ENCODE measurements at regions not wholly inside any gene's neighbourhood (a gene's known extent, or its start where the extent isn't known, plus 50 kb on each side); places are given as distances from the start of the nearest gene placed in this dataset.
"Not testable (repeated sequence)": the region's sequence is repeated elsewhere in the genome, so short reads cannot be mapped to it uniquely, and the experiment has no call there.

DNA sequence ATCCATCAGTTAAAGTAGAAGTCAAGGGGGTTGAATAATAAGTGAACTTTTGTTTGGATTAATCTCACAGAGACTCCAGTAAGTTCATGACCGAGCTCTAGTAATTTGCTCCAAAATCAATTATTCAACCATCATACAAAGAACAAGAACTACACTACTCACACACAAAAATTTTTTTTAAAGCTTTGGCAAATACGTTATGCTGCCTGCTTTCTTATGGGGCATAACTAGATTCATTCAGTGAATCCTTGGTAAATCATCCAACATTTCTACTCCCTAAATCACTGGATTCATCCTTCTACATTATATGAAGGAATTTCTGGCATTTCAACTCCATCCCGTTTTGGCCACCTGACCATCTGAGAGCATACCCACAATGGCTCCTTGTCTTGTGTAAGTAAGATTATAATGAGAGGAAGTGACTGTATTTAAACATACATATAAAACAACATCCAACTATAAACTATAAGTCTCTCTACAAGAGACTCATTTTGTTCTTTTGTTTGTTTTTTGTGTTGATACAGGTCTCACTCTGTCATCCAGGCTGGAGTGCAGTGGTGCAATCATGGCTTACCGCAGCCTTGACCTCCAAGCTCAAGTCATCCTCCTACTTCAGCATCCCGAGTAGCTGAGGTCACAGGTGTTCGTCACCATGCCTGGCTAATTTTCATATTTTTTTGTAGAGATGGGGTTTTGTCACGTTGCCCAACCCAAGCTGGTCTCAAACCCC lies 144.2 kb upstream of the LRRTM4 start:
- Histone ChIP-seq H3K36me3 (ENCODE audit: insufficient read depth, low read length) (no peaks in the 10 kb centered on the region), H3K9me3 (ENCODE audit: low read length) (no peaks in the 10 kb centered on the region), H3K27me3 (ENCODE audit: insufficient read depth, low read length, poor library complexity, severe bottlenecking) (no peaks in the 10 kb centered on the region), H3K4me3 (ENCODE audit: low read length) (no peak overlapping the region), H3K27ac (ENCODE audit: low read depth, low read length) (no peak overlapping the region), H3K4me1 (ENCODE audit: insufficient read depth, low read length) (no peaks in the 10 kb centered on the region)
- peaks cover 0 to 16% (median 5%) of the 10 kb centered on the region in 5 donors for H3K9me3 Mint-ChIP-seq
- no peaks in the 10 kb centered on the region for H3K4me1 Mint-ChIP-seq
- DNase-seq: no peak
- no peaks in the 10 kb centered on the region for H3K27me3 Mint-ChIP-seq
- H3K36me3 Mint-ChIP-seq: no peaks in the 10 kb centered on the region
- CTCF ChIA-PET: no interaction called here
- no peak overlapping the region for H3K27ac Mint-ChIP-seq
- H3K4me3 Mint-ChIP-seq: no peak overlapping the region
- POLR2A ChIA-PET: no interaction called here

DNA sequence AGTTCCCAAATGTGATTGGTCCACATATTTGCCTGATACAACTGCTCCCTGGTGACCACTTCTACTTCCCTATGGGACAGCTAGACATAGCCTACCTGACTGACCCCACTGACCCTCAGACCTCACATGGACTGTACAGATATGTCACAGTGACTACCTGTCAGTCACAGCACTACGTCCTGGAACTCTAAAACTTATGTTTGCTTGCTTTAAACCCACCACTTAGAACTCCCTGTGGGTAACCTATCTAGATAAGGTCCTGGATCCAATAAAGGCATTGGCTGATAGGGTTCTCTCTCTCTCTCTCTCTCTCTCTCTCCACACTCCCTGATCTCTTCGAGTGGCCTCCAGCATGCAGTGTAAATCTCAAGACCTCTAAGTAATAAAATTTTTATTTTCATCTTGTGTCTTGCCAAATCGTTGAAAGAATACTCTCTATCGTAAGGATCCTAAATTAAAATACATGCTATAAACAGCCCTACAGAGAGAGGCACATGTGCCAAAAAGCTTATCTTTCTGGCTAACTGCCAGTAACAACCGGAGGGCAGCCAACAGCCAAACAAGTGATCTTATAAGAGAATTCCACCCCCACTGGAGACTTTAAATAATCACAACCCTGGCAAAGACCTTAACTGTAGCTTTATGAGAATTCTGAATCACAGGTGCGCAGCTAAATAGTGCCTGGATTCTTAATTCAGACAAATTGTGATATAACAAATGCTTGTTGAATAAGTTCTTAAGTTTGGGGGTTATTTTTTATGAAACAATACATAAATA lies 162.6 kb upstream of the LRRTM4 start:
- H3K4me3 Mint-ChIP-seq; CTCF ChIA-PET; H3K27me3 Mint-ChIP-seq; H3K4me3 ChIP-seq (ENCODE audit: low read length); H3K36me3 Mint-ChIP-seq; H3K9me3 ChIP-seq (ENCODE audit: low read length); H3K27me3 ChIP-seq (ENCODE audit: insufficient read depth, low read length, poor library complexity, severe bottlenecking); H3K4me1 ChIP-seq (ENCODE audit: insufficient read depth, low read length); DNase-seq; H3K27ac ChIP-seq (ENCODE audit: low read depth, low read length); POLR2A ChIA-PET; H3K36me3 ChIP-seq (ENCODE audit: insufficient read depth, low read length); H3K4me1 Mint-ChIP-seq; H3K27ac Mint-ChIP-seq: not testable (repeated sequence)
- H3K9me3 Mint-ChIP-seq: peaks cover 0 to 10% (median 1%) of the 10 kb centered on the region in 5 donors

DNA sequence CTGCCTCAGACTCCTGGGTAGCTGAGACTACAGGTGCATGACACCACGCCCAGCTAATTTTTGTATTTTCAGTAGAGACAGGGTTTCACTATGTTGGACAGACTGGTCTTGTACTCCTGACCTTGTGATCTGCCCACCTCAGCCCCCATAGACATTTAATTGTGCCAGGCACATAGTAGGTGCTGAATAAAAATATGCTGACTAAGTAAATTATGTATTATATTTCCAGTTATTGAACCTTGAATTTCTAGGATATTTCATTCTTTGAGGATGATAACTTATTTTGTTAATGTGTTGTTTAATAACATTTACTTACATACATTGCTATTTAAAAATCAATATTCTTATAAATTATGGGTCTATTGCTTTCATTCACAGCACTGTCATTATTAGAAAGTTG lies 190.4 kb upstream of the LRRTM4 start:
- ChIA-PET CTCF (no interaction called here), POLR2A (no interaction called here)
- Histone ChIP-seq H3K36me3 (ENCODE audit: insufficient read depth, low read length) (no peaks in the 10 kb centered on the region), H3K4me1 (ENCODE audit: insufficient read depth, low read length) (no peaks in the 10 kb centered on the region), H3K27me3 (ENCODE audit: insufficient read depth, low read length, poor library complexity, severe bottlenecking) (no peaks in the 10 kb centered on the region), H3K4me3 (ENCODE audit: low read length) (no peak overlapping the region), H3K9me3 (ENCODE audit: low read length) (no peaks in the 10 kb centered on the region), H3K27ac (ENCODE audit: low read depth, low read length) (no peak overlapping the region)
- Mint-ChIP-seq H3K4me1 (no peaks in the 10 kb centered on the region), H3K9me3 (peaks cover 0 to 13% (median 7%) of the 10 kb centered on the region in 5 donors), H3K36me3 (no peaks in the 10 kb centered on the region), H3K27me3 (no peaks in the 10 kb centered on the region), H3K4me3 (no peak overlapping the region), H3K27ac (no peak overlapping the region)
- DNase-seq: no peak

DNA sequence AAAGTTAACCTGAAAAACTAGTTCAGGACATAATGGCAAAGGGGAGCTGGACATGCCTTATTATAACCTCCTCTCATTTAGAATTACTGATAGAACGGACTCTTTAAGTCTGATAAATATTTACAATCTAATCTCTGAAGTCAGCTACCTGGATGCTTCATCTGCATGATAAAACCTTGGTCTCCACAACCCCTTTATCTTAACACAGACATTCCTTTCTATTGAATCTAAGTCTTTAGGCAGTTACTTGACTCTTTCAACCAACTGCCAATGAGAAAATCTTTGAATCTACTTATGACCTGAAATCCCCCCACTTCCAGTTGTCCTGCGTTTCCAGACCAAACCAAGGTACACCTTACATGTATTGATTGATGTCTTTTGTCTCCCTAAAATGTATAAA lies 191.2 kb upstream of the LRRTM4 start:
- DNase-seq: no peak
- Histone ChIP-seq H3K4me3 (ENCODE audit: low read length) (no peak overlapping the region), H3K27ac (ENCODE audit: low read depth, low read length) (no peak overlapping the region), H3K27me3 (ENCODE audit: insufficient read depth, low read length, poor library complexity, severe bottlenecking) (no peaks in the 10 kb centered on the region), H3K36me3 (ENCODE audit: insufficient read depth, low read length) (no peaks in the 10 kb centered on the region), H3K9me3 (ENCODE audit: low read length) (no peaks in the 10 kb centered on the region), H3K4me1 (ENCODE audit: insufficient read depth, low read length) (no peaks in the 10 kb centered on the region)
- CTCF ChIA-PET: no interaction called here
- Mint-ChIP-seq H3K27me3 (no peaks in the 10 kb centered on the region), H3K27ac (no peak overlapping the region), H3K9me3 (peaks cover 2 to 8% (median 7%) of the 10 kb centered on the region in 5 donors), H3K4me1 (no peaks in the 10 kb centered on the region), H3K4me3 (no peak overlapping the region), H3K36me3 (no peaks in the 10 kb centered on the region)
- POLR2A ChIA-PET: no interaction called here

DNA sequence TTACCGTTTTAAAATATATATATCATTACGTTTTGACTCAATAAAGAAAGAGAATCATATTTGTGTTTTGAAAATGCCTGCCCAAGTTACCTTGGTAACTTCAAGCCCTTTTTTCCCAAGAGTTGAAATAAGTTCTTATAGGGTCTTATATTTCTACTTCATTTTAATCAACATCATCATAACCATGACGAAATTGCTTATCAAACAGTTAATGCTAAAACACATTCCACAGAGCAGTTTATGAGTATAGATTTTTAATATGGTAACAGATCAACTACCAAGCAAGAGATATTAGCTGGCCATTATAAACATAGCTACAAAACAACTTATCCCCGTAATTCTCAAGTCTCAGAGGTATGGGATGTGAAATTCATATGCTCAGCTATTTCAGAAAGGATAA lies 197.9 kb upstream of the LRRTM4 start:
- Mint-ChIP-seq H3K27ac (no peak overlapping the region), H3K4me3 (no peak overlapping the region), H3K9me3 (peaks cover 3 to 31% (median 9%) of the 10 kb centered on the region in 5 donors), H3K27me3 (no peaks in the 10 kb centered on the region), H3K4me1 (no peaks in the 10 kb centered on the region), H3K36me3 (no peaks in the 10 kb centered on the region)
- H3K4me1 ChIP-seq (ENCODE audit: insufficient read depth, low read length): no peaks in the 10 kb centered on the region
- no peak overlapping the region for H3K27ac ChIP-seq (ENCODE audit: low read depth, low read length)
- POLR2A ChIA-PET: no interaction called here
- no peaks in the 10 kb centered on the region for H3K27me3 ChIP-seq (ENCODE audit: insufficient read depth, low read length, poor library complexity, severe bottlenecking)
- no peak for DNase-seq
- no peak overlapping the region for H3K4me3 ChIP-seq (ENCODE audit: low read length)
- CTCF ChIA-PET: no interaction called here
- no peaks in the 10 kb centered on the region for H3K9me3 ChIP-seq (ENCODE audit: low read length)
- no peaks in the 10 kb centered on the region for H3K36me3 ChIP-seq (ENCODE audit: insufficient read depth, low read length)

DNA sequence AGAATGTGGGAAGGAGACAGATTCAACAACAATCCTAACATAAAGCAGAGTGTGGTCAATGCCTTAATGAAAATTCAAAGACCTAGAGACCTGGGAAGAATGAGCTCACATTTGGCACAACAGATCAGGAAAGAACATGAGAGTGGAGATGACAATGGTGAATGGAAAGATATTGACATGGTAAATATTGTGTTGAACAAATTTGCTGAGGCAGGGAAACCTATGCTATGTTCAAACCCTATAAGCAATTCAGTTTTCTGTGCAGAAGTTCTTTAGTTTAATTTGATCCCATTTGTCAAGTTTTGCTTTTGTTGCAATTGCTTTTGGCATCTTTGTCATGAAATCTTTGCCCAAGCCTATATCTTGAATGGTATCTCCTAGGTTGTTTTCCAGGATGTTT lies 199.4 kb upstream of the LRRTM4 start:
- Mint-ChIP-seq H3K27ac (no peak overlapping the region), H3K4me3 (no peak overlapping the region), H3K9me3 (peaks cover 5 to 38% (median 12%) of the 10 kb centered on the region in 5 donors), H3K27me3 (no peaks in the 10 kb centered on the region), H3K36me3 (no peaks in the 10 kb centered on the region), H3K4me1 (no peaks in the 10 kb centered on the region)
- Histone ChIP-seq H3K4me3 (ENCODE audit: low read length) (no peak overlapping the region), H3K27me3 (ENCODE audit: insufficient read depth, low read length, poor library complexity, severe bottlenecking) (no peaks in the 10 kb centered on the region), H3K27ac (ENCODE audit: low read depth, low read length) (no peak overlapping the region), H3K4me1 (ENCODE audit: insufficient read depth, low read length) (no peaks in the 10 kb centered on the region), H3K9me3 (ENCODE audit: low read length) (no peaks in the 10 kb centered on the region), H3K36me3 (ENCODE audit: insufficient read depth, low read length) (no peaks in the 10 kb centered on the region)
- CTCF ChIA-PET: no interaction called here
- POLR2A ChIA-PET: no interaction called here
- DNase-seq: no peak

DNA sequence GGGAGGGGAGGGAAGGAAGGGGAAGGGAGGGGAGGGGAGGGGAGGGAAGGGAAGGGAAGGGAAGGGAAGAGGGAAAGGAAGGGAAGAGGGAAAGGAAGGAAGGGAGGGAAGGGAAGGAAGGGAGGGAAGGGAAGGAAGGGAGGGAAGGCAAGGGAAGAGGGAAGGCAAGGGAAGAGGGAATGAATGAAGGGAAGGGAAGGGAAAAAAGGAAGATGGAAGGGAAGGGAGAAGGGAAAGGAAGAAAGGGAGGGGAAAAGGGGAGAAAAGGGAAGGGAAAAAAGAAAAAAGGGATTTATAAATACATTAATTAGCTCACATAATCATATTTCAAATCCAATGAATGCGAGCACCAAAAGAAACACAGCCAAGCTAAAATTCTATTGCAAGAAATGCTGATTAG lies 202.9 kb upstream of the LRRTM4 start:
- Histone ChIP-seq H3K27ac (ENCODE audit: low read depth, low read length) (no peak overlapping the region), H3K27me3 (ENCODE audit: insufficient read depth, low read length, poor library complexity, severe bottlenecking) (no peaks in the 10 kb centered on the region), H3K36me3 (ENCODE audit: insufficient read depth, low read length) (no peaks in the 10 kb centered on the region), H3K9me3 (ENCODE audit: low read length) (no peaks in the 10 kb centered on the region), H3K4me1 (ENCODE audit: insufficient read depth, low read length) (no peaks in the 10 kb centered on the region), H3K4me3 (ENCODE audit: low read length) (no peak overlapping the region)
- H3K4me3 Mint-ChIP-seq: no peak overlapping the region
- CTCF ChIA-PET: no interaction called here
- DNase-seq: no peak
- H3K9me3 Mint-ChIP-seq: peaks cover 5 to 55% (median 10%) of the 10 kb centered on the region in 5 donors
- POLR2A ChIA-PET: no interaction called here
- H3K27me3 Mint-ChIP-seq: no peaks in the 10 kb centered on the region
- H3K36me3 Mint-ChIP-seq: no peaks in the 10 kb centered on the region
- H3K27ac Mint-ChIP-seq: no peak overlapping the region
- no peaks in the 10 kb centered on the region for H3K4me1 Mint-ChIP-seq

DNA sequence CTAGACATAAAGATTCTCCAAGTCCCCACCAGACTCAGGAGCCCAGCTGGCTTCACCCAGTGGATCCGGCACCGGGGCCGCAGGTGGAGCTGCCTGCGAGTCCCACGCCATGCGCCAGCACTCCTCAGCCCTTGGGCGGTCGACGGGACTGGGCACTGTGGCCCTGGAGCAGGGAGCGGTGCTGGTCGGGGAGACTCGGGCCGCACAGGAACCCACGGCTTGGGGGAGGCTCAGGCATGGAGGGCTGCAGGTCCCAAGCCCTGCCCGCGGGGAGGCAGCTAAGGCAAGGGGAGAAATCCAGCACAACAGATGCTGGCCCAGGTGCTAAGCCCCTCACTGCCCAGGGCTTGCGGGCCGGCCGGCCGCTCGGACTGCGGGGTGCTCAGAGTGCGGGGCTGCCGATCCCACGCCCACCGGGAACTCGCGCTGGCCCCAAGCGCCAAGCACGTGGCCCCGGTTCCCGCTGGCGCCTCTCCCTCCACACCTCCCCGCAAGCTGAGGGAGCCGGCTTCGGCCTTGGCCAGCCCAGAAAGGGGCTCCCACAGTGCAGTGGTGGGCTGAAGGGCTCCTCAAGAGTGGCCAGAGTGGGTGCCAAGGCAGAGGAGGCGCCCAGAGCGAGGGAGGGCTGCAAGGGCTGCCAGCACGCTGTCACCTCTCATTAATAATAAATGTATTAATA lies 212.6 kb upstream of the LRRTM4 start:
- POLR2A ChIA-PET; H3K36me3 Mint-ChIP-seq; H3K27me3 ChIP-seq (ENCODE audit: insufficient read depth, low read length, poor library complexity, severe bottlenecking); H3K27ac Mint-ChIP-seq; H3K4me3 ChIP-seq (ENCODE audit: low read length); H3K4me1 Mint-ChIP-seq; H3K27ac ChIP-seq (ENCODE audit: low read depth, low read length); H3K9me3 ChIP-seq (ENCODE audit: low read length); DNase-seq; CTCF ChIA-PET; H3K36me3 ChIP-seq (ENCODE audit: insufficient read depth, low read length); H3K4me3 Mint-ChIP-seq; H3K4me1 ChIP-seq (ENCODE audit: insufficient read depth, low read length); H3K27me3 Mint-ChIP-seq: not testable (repeated sequence)
- peaks cover 0 to 27% (median 7%) of the 10 kb centered on the region in 5 donors for H3K9me3 Mint-ChIP-seq
